K562 (cell line): ENCODE measurements at regions not wholly inside any gene's neighbourhood (a gene's known extent, or its start where the extent isn't known, plus 50 kb on each side); places are given as distances from the start of the nearest gene placed in this dataset.

Source experiments
- ATAC-seq: fragments of 200-7000 bp; cut with Tn5 transposase; 3 replicates; pipeline ENCODE4 v1.9.1; 2020; ENCODE audit warnings: moderate library complexity
- BruUV-seq: library from RNA; stranded (reverse); fragments of 400-500 nt; replicated peaks from 2 replicates; lab custom pipeline; 2021; lab: Mats Ljungman, UMichigan
- CTCF ChIA-PET: fragments of 300-600 bp; formaldehyde crosslinking; extraction: SDS; loops from one replicate; lab custom pipeline; 2021; ENCODE audit warnings: low intra/inter-chr PET ratio; lab: Yijun Ruan, JAX
- POLR2A ChIA-PET: fragments of 300-600, 350-650 bp; sonication (Branson Sonifier 250); formaldehyde crosslinking; extraction: SDS; loops from one replicate; lab custom pipeline; 2021; ENCODE audit warnings: antibody characterized with exemption, inconsistent platforms; lab: Yijun Ruan, JAX
- DNase-seq, 4 experiments: peaks; one replicate each; pipeline versions ENCODE4 v3.0.0 to v3.0.0-alpha.2; 2011 to 2018; ENCODE audit warnings: low spot score in 3 of 4, mixed read lengths in 3 of 4; ENCODE audit errors: extremely low read depth in 1 of 4
- FAIRE-seq: peaks from 2 replicates; lab custom pipeline; 2011; peaks lifted over from hg19 to GRCh38; lab: Jason Lieb, UNC
- H2AFZ ChIP-seq: 2 replicates; pipeline ENCODE4 v1.6.0; 2011; ENCODE audit warnings: low read depth, low read length, control low read depth, inconsistent platforms
- H3K27ac ChIP-seq: fragments of 200-600 bp; 3 replicates; pipeline ENCODE4 v1.8.0; 2011; ENCODE audit warnings: low read depth, mild to moderate bottlenecking, control low read depth, inconsistent platforms, low read length, moderate library complexity, mixed read lengths; ENCODE audit errors: extremely low read depth
- H3K27me3 ChIP-seq, 2 experiments: fragments of 300-600 bp in 1 of 2; 2 replicates in 1 of 2; 3 replicates in 1 of 2; pipeline versions ENCODE4 v1.6.0 to v1.8.0; 2011; ENCODE audit warnings: inconsistent platforms in 2 of 2, low read length in 2 of 2, mild to moderate bottlenecking in 1 of 2, mixed read lengths in 1 of 2, moderate library complexity in 1 of 2; ENCODE audit not compliant: control insufficient read depth in 2 of 2, insufficient read depth in 2 of 2
- H3K36me3 ChIP-seq: fragments of 300-600 bp; 3 replicates; pipeline ENCODE4 v1.8.0; 2011; ENCODE audit warnings: mild to moderate bottlenecking, low read length, inconsistent platforms; ENCODE audit not compliant: control insufficient read depth, insufficient read depth
- H3K4me1 ChIP-seq, 2 experiments: fragments of 200-600 bp in 1 of 2; replicated peaks in 1 of 2; 2 replicates in 1 of 2; 3 replicates in 1 of 2; pipeline versions ENCODE4 v1.5.1 to v1.8.0; 2011; ENCODE audit warnings: inconsistent platforms in 2 of 2, low read length in 2 of 2, mild to moderate bottlenecking in 1 of 2, mixed read lengths in 1 of 2, moderate library complexity in 1 of 2; ENCODE audit not compliant: control insufficient read depth in 2 of 2, insufficient read depth in 2 of 2
- H3K4me2 ChIP-seq: 2 replicates; pipeline ENCODE4 v1.6.1; 2011; ENCODE audit warnings: low read length, control low read depth, inconsistent platforms, mixed read lengths; ENCODE audit not compliant: insufficient read depth
- H3K4me3 ChIP-seq: fragments of 200-600 bp; sonication (generic), shearing (Covaris generic); 2 replicates; pipeline ENCODE4 v1.5.1; 2016; ENCODE audit warnings: control low read depth, inconsistent platforms
- H3K79me2 ChIP-seq: fragments of 200-600 bp; 3 replicates; pipeline ENCODE4 v1.8.0; 2011; ENCODE audit warnings: low read length, inconsistent platforms; ENCODE audit not compliant: control insufficient read depth, insufficient read depth
- H3K9ac ChIP-seq, 2 experiments: 2 replicates each; pipeline versions ENCODE4 v1.6.0 to v1.6.1; 2011; ENCODE audit warnings: low read depth in 2 of 2, low read length in 2 of 2, control low read depth in 1 of 2, inconsistent platforms in 1 of 2, mild to moderate bottlenecking in 1 of 2, mixed read lengths in 1 of 2; ENCODE audit not compliant: insufficient read depth in 1 of 2
- H3K9me1 ChIP-seq: one replicate; pipeline ENCODE4 v1.6.0; 2011; ENCODE audit warnings: inconsistent platforms, mild to moderate bottlenecking, low read length, moderate library complexity; ENCODE audit not compliant: control insufficient read depth, insufficient read depth
- H3K9me3 ChIP-seq: replicated peaks from 2 replicates; pipeline ENCODE4 v1.5.1; 2011; ENCODE audit warnings: low read depth, low read length, inconsistent platforms; ENCODE audit not compliant: control insufficient read depth, insufficient read depth
- H4K20me1 ChIP-seq: replicated peaks from 2 replicates; pipeline ENCODE4 v1.6.1; 2011; ENCODE audit warnings: low read length, inconsistent platforms, mixed read lengths; ENCODE audit not compliant: control insufficient read depth, insufficient read depth
- ATF3 ChIP-seq, 2 experiments: fragments of 450-650 bp in 1 of 2; sonication (generic) in 1 of 2; formaldehyde crosslinking in 1 of 2; IDR thresholded peaks in 1 of 2; conservative IDR thresholded peaks in 1 of 2; 2 replicates each; pipeline versions ENCODE4 v1.6.1 to v1.8.1; 2016 to 2023; ENCODE audit warnings: mild to moderate bottlenecking in 2 of 2, moderate library complexity in 2 of 2, inconsistent platforms in 1 of 2, missing genetic modification reagents in 1 of 2
- GTF2E2 ChIP-seq: fragments of 200-800 bp; sonication (Bioruptor generic); IDR thresholded peaks from 2 replicates; pipeline ENCODE4 v1.6.1; 2016; ENCODE audit warnings: missing genetic modification characterization, missing compliant biosample characterization
- JUN ChIP-seq, 2 experiments: sonication (generic) in 1 of 2; formaldehyde crosslinking in 1 of 2; IDR thresholded peaks; 2 replicates each; pipeline versions ENCODE4 v1.6.1 to v1.8.0; 2012 to 2022; ENCODE audit warnings: borderline replicate concordance in 2 of 2, mild to moderate bottlenecking in 2 of 2, improper control_type of control experiment in 1 of 2, low read depth in 1 of 2, low read length in 1 of 2, missing genetic modification reagents in 1 of 2
- MBD2 ChIP-seq: sonication (generic); IDR thresholded peaks from 2 replicates; pipeline ENCODE4 v1.6.1; 2016; ENCODE audit warnings: low read depth, borderline replicate concordance
- NR2F6 ChIP-seq: fragments of 450-650 bp; formaldehyde crosslinking; IDR thresholded peaks from 2 replicates; pipeline ENCODE4 v1.4.0; 2020; ENCODE audit warnings: mild to moderate bottlenecking
- POLR3A ChIP-seq: IDR thresholded peaks from 2 replicates; pipeline ENCODE4 v1.6.1; 2011; ENCODE audit warnings: borderline replicate concordance, mild to moderate bottlenecking, moderate library complexity; ENCODE audit not compliant: insufficient read length, insufficient read depth; ENCODE audit errors: extremely low read depth
- RBBP5 ChIP-seq: fragments of 200-600 bp; sonication (generic); IDR thresholded peaks from 2 replicates; pipeline ENCODE4 v1.6.1; 2012; ENCODE audit warnings: borderline replicate concordance, mild to moderate bottlenecking, low read length, control low read depth, inconsistent platforms; ENCODE audit not compliant: insufficient read depth, poor library complexity, severe bottlenecking
- RREB1 ChIP-seq: fragments of 250-450 bp; sonication (Bioruptor Pico); IDR thresholded peaks from 2 replicates; pipeline ENCODE4 v1.4.0; 2020
- SIRT6 ChIP-seq: IDR thresholded peaks from one replicate; pipeline ENCODE4 v1.6.1; 2012; ENCODE audit warnings: low read depth, mild to moderate bottlenecking, control low read depth, inconsistent platforms, low read length, moderate library complexity
- STAT5B ChIP-seq: fragments of 250-450 bp; sonication (Bioruptor Pico); IDR thresholded peaks from 2 replicates; pipeline ENCODE4 v1.8.0; 2021; ENCODE audit warnings: mild to moderate bottlenecking, inconsistent platforms
- ZBTB26 ChIP-seq: fragments of 450-650 bp; formaldehyde crosslinking; IDR thresholded peaks from 2 replicates; pipeline ENCODE4 v1.4.0; 2022; ENCODE audit warnings: missing genetic modification characterization
- ZBTB8A ChIP-seq: fragments of 450-650 bp; IDR thresholded peaks from 2 replicates; pipeline ENCODE4 v1.6.1; 2018; ENCODE audit warnings: mild to moderate bottlenecking, moderate library complexity; ENCODE audit not compliant: partially characterized antibody
- WGBS: fragments of 100-300 bp; shearing (Covaris generic); methylation state at CpG from one replicate; pipeline ENCODE4 v1.1.6; 2016; ENCODE audit warnings: low coverage, mixed read lengths; ENCODE audit not compliant: insufficient coverage; ENCODE audit errors: missing lambda C conversion rate; 5-methylcytosine and 5-hydroxymethylcytosine counted together
- in situ Hi-C: fragments of 300-500 bp; cut with MboI; formaldehyde crosslinking; loops from 4 replicates; pipeline ENCODE4 v1.15.0; 2018; ENCODE audit warnings: inconsistent platforms, mixed read lengths
- intact Hi-C: fragments of 100-400 bp; cut with micrococcal nuclease; formaldehyde crosslinking; loops from 2 replicates; pipeline ENCODE4 v1.14.2; 2022

- no peak overlapping the region for H3K4me3 ChIP-seq
- TF ChIP-seq ZBTB8A (no peak), GTF2E2 (tag) (no peak), RBBP5 (no peak), NR2F6 (no peak), STAT5B (CRISPR knock-in tag) (no peak), ATF3 (IDR thresholded peaks at IDR 0.05) (peak; percentile 26; the same call in 1 of the 2 replicates), ATF3 (CRISPR knock-in tag; conservative IDR thresholded peaks at IDR 0.05) (no peak), MBD2 (no peak), SIRT6 (no peak), RREB1 (CRISPR knock-in tag) (no peak), POLR3A (no peak), JUN (IDR thresholded peaks at IDR 0.05; ENCODE audit: borderline replicate concordance, low read depth, low read length) (no peak), JUN (CRISPR knock-in tag; IDR thresholded peaks at IDR 0.05; ENCODE audit: borderline replicate concordance) (no peak), ZBTB26 (CRISPR knock-in tag) (no peak)
Observed at GRCh38 chr11:37468344-37468743, 870.3 kb upstream of the RAG2 start.

More at GRCh38 chr11:37468344-37468743, 870.3 kb upstream of the RAG2 start:
- Histone ChIP-seq H3K4me1 (no peaks in the 10 kb centered on the region), H3K27ac (no peak overlapping the region), H3K27me3 (no peaks in the 10 kb centered on the region), H3K9ac (no peak overlapping the region), H2AFZ (no peak overlapping the region), H4K20me1 (no peaks in the 10 kb centered on the region), H3K79me2 (no peaks in the 10 kb centered on the region), H3K36me3 (no peaks in the 10 kb centered on the region), H3K4me2 (no peak overlapping the region), H3K9me3 (0 out of 2 replicates have a peak, but pooled peaks cover 2% of the 10 kb centered on the region), H3K9me1 (no peaks in the 10 kb centered on the region)
- ATAC-seq (no peak), DNase-seq (no peak), FAIRE-seq (no peak)
- POLR2A ChIA-PET, result no interaction called here
- intact Hi-C loops, result no loop called here
- CTCF ChIA-PET, result no interaction called here
- in situ Hi-C loops, result no loop called here
- 0% methylated on average over 4 of the region's 4 CpGs for WGBS
- no TSS peak for BruUV-seq
